HG03457 (cell line): ENCODE measurements at regions not wholly inside any gene's neighbourhood (a gene's known extent, or its start where the extent isn't known, plus 50 kb on each side); places are given as distances from the start of the nearest gene placed in this dataset.
"Not testable (repeated sequence)": the region's sequence is repeated elsewhere in the genome, so short reads cannot be mapped to it uniquely, and the experiment has no call there.

ENCODE experiments used
- ATAC-seq: cut with Tn5 transposase; IDR thresholded peaks from one replicate; pipeline ENCODE4 v1.9.1; 2021; ENCODE audit warnings: moderate number of reproducible peaks; ENCODE audit not compliant: unreplicated experiment

DNA sequence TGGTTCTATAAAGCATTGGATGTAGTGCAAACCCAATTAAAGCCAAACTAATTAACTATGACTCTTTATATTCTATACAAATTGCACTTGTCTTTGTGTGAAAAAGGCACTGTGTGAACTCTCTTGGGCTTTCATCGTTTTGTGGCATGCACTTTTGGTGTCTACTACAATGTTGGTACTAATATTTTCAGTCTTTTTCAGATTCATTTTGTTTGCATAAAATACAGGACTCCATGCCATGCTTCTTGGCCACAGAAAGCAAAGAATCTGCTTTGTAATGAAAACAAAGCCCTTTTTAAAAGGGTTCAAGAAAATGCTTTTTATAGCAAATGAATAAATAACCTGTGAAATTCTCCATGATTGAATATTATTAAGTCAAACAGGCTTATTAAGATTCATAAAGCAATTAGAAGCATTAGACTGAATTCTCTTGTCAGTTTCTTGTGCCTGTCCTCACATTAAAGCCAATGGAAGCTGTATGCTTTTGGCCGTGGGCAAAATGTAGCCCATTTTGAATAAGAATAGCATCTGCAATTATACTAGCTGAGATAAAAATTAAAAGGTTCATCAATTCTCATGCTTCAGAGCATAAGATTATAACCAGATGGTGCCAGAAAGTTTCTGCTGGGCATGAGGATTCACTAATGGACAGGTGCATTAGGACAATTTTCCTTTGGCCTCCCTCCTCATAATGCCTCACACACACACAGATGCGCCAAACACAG, 1665.2 kb downstream of the SUCLG1 start:
- no peak for ATAC-seq

DNA sequence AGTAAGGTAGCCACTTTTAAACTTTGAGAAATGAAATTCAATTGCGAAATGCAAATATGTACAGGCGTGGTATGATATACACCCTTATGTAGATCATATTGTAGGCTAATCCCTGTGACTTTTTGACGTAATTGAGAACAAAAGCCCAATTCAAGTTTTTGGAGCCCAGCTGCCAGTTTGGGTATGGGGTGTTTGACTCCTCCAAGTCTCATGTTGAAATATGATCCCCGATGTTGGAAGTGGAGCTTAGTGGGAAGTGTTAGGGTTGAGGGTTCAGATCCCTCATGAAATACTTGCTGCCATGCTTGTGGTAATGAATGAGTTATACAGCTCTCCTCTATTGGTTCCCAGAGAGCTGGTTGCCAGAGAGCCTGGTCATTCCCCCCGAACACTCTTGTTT, 1666.8 kb downstream of the SUCLG1 start:
- ATAC-seq = no peak

DNA sequence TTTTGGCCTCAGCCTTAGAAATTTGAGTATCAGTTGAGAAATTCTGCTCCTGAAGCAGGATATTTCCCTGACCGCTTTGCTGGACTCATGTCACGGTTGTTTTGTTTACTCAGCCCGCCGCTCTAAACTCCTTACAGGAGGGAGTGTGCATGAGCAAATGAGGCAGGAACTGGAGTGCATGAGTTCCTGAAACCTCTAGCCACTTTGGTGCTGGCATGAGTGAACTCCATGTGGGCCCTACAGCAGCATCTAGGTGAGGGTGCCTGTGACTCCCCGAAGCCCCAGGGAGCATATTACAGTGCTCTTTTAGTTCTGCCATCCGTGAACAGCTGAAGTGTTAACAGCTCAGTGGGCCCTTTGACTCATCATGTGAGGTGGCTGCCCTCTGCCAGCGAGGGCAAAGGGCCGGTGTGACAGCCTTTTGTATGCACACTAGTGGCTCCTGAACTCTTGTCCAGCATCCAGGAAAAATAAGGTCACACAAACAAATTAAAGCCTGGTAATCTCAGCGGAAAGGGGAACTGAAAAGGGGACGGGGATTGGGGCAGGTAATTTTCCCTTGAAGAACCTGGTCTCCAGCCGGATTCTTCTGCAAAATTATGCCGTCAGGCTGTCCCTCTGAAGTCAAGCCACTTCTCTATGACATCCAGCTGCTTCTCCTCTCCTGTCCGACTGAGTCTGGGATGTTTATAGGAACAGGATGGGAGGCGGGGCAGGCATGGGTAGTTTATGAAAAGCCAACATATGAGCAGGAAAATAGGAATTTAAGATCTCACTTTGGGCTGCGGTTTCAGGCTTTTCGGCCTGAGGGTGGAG, 1668.7 kb downstream of the SUCLG1 start:
- ATAC-seq = no peak

DNA sequence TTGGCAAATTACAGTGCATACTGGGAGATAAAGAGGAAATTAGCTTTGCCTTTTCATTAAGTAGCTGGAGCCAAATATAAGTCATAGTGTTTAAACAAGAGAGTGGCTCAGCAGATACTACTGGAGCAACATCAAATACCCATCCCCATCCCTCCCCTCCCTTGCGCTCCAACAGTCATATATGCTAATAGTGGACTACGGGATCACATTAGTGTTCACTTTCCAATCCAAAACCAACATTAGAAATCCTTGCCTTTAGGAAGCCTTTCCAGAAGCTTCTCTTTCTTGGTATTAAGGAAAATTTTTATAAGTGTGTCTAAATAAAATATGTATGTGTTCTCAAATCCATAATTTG, 1669.3 kb downstream of the SUCLG1 start:
- ATAC-seq = no peak

DNA sequence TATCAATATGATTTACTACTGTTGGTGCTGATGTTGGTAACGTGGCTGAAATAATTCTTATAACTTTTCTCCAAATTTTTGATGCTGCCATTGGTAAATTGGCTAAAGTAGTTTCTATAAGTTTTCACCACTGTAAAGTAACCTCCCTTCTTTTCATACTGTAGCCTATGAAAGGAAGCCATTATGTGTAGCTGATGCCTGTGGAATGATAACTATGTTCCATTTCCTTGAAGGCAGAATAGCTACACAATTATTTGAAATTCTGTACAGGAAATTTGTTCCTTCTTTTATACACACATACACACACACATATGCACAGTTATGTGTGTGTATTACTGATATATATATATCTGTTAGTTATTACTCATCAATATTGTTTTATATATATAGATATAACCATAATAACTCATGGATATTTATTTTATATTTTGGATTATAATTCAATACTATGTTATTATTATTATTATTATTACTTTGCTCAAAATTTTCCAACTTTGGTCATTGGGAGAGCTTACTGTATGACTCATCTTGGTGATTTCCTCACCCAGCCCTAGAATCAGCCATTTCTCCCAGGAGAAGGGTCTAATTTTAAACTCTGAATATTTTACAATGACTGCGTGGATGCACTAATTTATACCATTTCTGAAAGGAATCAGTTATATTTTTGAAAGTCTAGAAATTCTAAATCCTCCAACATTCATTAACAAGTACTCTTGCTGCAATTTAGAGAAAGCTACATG, 1677.7 kb downstream of the SUCLG1 start:
- ATAC-seq = no peak

DNA sequence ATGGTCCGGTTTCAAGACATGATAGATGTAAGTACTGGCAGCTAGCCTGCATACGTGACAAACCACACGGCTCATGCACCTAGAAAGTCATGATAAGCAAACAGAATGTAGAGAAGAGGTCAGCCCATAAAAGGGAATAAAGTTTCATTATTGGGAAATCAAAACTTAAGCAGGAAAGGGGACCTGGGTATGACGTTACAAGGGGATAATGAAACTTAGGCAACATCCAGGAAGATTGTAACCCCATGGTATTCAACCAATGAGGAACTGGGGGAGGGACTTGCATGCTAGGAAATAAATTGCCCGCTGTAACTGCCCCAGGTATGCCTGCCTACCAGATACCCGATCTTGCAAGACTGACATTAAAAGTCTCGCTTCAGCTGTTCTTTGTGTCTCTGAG, 1679.0 kb downstream of the SUCLG1 start:
- no peak for ATAC-seq

DNA sequence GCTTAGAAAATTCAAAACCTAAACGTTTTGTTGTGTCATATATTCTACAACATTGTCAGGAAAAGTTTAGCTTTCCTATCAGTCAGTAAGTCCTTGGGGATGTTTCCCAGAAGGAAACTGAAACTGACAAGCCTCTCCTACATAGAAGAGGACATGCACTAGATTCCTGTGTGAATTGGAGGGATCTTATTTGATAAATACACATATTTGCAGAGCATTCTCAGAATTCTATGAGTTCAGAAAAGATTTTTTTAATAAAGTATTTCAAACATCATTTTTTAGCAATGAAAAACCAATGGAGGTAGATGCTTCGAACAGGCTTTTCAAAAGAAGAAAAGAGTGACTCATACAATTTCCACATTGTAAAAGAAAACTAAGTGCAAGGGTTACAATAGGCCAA, 1706.7 kb downstream of the SUCLG1 start:
- ATAC-seq = no peak

DNA sequence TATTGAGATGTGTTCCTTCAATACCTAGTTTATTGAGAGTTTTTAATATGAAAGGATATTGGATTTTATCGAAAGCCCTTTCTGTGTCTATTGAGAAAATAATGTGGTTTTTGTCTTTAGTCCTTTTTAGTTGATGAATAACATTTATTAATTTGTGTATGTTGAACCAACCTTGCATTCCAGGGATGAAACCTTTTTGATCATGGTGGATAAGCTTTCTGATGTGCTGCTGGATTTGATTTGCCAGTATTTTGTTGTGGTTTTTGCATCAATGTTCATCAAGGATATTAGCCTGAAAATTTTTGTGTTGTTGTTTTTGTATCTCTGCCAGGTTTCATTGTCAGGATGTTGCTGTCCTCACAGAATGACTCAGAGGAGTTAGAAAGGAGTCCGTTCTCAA, 1710.4 kb downstream of the SUCLG1 start:
- ATAC-seq = no peak

DNA sequence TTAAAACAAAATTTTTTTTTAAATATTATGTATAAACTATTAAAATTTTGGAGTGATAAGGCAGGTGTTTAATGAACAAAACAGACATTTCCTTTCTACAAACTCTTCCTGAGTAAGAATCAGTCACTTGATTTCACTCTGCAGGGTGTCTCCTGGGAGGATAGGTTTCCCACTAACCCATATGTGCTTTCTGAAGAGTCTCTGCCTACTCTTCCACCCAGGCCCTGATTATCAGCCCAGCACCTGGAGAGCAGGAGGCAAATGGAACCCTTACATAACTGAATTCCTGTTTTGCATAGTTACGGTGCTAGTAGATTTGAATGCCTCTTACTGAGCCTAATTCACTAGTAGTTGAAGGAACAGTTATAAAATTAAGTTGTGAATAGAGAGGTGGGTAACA, 1718.6 kb downstream of the SUCLG1 start:
- no peak for ATAC-seq

DNA sequence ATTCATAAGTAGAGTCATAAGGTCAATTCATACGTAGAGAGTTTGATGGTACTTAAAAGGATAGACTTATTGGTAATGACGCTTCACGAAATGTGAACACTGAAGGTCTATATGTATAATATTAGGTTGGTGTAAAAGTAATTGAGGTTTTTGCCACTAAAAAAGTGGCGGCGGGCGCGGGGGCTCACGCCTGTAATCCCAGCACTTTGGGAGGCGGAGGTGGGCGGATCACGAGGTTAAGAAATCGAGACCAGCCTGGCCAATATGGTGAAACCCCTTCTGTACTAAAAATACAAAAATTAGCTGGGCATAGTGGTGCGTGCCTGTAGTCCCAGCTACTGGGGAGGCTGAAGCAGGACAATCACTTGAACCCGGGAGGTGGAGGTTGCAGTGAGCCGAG, 1721.1 kb downstream of the SUCLG1 start:
- ATAC-seq = not testable (repeated sequence)

DNA sequence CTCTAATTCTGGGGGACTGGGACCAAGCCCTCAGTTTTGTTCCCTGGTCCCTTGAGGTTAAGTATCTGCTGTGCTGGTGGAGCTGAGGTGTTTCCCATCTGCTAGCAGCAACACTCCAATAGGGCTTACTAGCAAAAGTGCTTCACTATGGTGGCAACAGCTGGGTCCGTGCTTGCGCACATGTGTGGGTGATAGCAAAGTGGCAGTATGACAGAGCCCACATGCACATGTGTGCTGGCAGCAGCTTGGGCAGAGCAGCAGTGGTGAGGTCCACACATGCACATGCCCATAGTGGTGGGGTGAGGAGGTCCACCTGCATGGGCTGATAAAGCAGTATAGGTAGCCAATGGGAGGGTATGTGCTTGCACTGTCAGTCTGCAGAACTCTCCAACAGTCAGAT, 1723.7 kb downstream of the SUCLG1 start:
- ATAC-seq = no peak

DNA sequence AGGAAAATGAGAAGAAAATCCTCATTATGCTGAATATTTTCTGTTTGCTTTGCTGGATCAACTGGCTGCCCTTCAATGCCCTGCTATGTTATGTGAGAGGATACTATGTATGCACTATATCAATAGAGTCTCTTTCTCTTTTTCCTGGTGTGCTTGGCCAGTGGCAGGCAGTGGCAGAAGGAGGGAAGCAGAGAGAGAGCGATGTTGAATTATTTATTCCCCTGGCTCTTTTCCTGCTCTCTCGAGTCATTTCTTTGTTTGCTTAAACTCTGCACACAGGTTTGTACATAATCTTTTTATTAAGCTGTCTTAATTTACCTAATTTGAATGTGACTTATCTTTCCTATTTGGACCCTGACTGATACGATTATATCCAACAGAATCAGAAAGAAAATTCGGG, 1727.3 kb downstream of the SUCLG1 start:
- no peak for ATAC-seq

DNA sequence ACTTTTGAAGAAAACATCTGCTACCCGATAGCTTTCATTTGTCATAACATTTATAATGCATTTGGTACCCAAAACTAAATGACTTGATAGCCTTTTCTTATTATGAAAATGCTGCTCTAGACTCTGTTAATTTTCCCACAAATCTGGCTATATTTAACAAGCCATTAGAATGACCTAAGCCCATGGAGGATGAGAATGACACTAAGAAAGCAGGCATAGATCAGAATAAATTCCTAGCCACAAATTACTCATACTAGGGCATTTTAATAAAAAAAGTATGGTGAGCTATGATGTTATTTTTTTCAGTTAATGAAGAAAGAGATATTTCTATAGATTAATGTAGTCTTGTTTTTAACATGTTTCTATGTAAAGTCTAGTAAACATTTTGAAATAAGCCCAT, 1728.3 kb downstream of the SUCLG1 start:
- ATAC-seq = no peak

DNA sequence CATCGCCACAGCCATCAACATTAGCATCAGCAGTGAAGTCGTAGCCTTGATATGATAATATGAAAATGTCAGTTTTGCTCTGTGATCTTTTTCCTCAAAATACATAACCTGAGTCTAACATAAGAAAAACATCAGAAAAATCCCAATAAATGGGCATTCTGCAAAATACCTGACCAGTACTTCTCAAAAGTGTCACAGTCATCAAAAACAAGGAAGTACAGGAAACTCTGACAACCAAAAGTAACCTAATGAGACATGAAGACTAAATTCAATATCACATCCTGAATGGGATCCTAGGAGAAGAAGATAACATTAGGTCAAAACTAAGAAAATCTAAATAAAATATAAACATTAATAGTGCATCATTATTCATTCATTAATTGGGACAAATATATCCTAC, 1731.0 kb downstream of the SUCLG1 start:
- ATAC-seq = no peak

DNA sequence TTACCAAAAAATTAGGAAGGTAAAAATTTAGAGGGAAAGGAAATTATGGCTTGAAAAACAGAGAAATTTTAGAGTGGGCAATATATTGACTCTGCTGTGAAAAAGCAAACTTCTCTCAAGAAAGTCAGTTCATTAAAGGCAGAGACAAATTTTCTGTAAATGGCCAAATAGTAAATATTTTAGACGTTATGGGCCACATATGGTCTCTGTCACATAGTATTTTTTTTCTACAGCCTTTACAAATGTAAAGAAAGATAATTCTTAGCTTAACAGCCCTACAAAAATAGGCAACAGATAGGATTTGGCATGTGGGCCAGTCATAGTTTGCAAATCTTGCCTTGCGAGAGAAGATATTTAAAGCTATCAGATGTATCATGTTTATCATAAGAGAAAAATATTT, 1750.4 kb downstream of the SUCLG1 start:
- no peak for ATAC-seq

DNA sequence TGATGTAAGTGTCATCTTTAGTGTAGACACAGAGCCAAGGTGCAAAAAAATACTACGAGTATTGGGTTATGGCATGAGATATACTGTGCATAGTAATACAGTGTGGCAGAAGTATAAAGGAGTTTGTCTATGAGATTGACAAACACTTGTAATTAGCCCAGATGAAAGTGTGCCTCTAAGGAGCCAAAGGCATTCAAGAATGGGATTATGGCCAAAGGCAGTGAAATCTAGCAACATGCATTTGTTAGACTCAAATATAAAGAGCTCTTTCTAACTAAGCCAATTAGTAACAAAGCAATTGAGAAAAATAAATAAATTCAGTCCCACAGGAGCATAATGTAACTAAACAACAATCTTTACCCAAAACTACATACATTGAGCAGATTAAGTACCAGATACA, 1761.8 kb downstream of the SUCLG1 start:
- no peak for ATAC-seq

DNA sequence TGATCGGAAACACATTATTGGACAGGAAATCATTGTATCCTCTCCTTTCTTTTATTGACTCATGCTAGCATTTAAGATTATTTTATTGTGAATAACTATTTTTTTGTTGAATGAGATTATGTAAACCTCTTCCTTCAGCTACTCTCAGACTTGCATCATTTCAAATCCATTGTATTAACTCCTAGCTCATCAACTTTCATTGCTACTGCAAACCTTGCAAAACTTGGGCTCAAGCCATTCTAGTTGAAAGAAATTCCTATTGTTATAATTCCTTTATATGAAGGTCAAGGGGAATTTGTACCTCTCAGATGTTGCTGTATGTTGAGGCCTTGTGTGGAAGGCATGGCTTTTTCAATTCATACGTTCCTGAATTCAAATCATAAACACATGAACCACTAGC, 1764.6 kb downstream of the SUCLG1 start:
- ATAC-seq = no peak

DNA sequence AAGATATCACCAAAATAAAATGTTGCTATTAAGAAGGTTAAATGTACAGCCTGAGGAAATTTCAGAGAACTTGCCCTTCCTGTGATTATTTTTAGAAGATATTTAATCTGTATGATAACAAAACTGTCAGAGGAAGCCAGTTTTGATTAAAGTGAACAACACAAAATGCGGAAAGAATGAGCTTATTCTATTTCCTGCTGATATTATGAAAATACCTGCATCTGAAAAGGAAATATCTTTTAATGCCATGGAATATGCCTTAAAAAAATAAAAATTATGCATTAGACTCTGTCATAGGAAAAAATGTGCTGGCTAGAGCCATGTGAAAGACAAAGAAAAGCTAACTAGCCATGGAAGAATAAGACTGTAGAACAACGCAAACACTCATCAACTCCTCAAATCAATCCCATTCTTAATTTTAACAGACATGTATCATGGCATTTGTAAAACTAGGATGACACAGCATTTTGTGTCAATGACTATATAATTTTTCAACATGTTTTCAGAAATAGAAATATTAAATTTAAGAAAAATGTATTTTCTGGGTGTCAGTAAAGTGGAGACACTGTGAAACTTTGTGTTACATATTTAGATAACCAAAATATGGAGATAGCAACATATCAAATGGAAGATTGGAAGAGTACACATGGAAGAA, 1768.2 kb downstream of the SUCLG1 start:
- ATAC-seq = no peak

DNA sequence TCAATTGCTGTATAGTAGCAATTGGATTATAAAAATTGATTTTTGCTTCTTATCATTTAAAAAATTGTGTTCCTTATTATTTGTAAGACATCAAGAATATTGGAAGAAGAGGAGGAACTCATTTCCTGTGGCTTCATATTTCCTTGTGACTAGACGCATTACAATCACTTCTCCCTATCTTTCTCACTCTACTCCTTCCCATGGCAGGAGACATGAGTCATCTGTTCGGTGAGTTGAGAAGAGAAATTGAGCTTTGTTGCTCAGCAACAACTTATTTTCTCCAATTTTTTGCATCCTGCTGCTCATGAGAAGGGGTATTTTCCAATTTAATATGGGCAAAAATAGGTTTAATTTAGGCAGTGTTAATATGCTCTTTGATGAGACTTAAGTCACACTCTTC, 1783.9 kb downstream of the SUCLG1 start:
- no peak for ATAC-seq

DNA sequence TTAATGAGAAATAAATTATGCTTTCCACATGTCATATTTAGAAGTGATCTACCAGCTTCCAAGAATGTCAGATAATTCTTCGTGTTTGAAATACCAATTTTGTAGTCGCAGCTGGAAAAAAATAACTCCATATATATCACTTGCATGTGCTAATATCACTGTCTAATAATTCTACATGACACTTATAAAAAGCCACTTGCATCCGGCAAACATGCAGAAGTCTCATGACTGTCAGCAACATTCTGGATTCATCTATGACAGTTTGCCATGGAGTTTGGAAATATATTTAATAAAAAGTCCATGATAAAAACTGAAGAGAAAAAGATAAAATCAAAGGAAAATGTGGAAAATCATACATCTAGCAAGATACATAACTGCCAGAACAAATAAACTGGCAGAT, 1784.4 kb downstream of the SUCLG1 start:
- ATAC-seq = no peak

DNA sequence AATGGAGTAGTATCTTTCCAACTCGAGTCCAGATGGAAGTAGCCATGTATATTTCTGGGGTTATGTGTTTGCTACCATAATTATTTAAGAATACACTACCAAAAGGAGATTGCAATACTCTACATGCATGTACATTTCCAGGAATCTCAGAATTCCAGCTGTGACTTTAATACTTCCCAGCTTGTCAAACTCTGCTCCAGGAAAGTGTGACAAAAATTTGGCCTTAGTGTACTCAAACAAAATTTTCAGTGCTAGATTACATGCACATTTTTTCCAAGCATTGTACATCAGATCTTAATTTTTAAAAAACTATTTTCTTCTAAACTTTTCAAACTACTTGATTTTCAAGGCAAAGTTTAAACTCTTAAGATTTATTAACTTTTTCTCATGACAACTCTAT, 1791.6 kb downstream of the SUCLG1 start:
- no peak for ATAC-seq
